ENCODE measurements at regions not wholly inside any gene's neighbourhood (a gene's known extent, or its start where the extent isn't known, plus 50 kb on each side); places are given as distances from the start of the nearest gene placed in this dataset.

- no peak for TF ChIP-seq POLR2A (IDR thresholded peaks at IDR 0.05; ENCODE audit: low read length)
- no peak for TF ChIP-seq GATA1 (IDR thresholded peaks at IDR 0.05; ENCODE audit: low read depth, low read length)
Measured at GRCh38 chr2:81327911-81328310, 1023.4 kb upstream of the LRRTM1 start.
